GM19455 (cell line): ENCODE measurements at regions not wholly inside any gene's neighbourhood (a gene's known extent, or its start where the extent isn't known, plus 50 kb on each side); places are given as distances from the start of the nearest gene placed in this dataset.
"Not testable (repeated sequence)": the region's sequence is repeated elsewhere in the genome, so short reads cannot be mapped to it uniquely, and the experiment has no call there.

Experiments
- ATAC-seq: cut with Tn5 transposase; IDR thresholded peaks from one replicate; pipeline ENCODE4 v1.9.1; 2021; ENCODE audit not compliant: unreplicated experiment

DNA sequence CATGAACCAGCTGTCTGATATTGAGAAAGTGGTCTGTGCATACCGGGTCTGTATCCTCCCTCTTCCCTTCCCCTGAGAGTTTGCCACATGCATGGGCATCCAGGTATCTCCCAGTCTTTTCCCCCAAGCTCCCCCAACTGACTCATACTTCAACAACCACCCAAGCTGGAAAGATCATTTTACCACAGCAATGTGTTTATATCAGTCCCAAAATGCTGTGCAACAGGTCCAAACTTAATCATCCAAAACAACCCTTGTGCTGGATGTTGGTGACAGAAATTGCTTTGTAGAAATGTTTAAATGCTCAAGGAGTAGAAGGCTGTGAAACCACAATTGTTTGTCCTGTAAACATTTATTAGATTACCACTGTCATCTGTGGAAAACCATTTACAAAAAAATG, 286.8 kb upstream of the KLF3 start:
- no peak for ATAC-seq

DNA sequence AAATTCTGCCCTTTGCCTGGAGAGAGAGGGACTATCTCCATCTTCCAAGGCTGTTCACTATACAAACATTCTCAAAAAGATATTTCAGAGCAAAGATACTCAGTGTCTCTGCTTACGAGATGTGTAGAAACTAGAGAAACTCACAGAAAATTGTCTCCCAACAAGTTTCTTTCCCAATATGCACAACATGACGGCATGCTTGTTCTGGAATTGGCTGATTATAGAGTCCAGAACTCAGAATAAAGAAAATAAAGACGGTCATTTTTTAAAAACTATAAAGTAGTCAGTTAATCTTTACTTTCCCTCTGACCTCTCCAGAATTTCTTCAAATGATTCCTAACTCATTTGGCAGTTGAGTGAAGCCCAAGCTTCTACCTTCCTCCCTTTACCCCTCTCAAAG, 285.5 kb upstream of the KLF3 start:
- no peak for ATAC-seq

GRCh38 chr4:38381788-38382187, 282.2 kb upstream of the KLF3 start:
- no peak for ATAC-seq

- no peak for ATAC-seq
Observed at GRCh38 chr4:38382520-38382919, 281.5 kb upstream of the KLF3 start.

DNA sequence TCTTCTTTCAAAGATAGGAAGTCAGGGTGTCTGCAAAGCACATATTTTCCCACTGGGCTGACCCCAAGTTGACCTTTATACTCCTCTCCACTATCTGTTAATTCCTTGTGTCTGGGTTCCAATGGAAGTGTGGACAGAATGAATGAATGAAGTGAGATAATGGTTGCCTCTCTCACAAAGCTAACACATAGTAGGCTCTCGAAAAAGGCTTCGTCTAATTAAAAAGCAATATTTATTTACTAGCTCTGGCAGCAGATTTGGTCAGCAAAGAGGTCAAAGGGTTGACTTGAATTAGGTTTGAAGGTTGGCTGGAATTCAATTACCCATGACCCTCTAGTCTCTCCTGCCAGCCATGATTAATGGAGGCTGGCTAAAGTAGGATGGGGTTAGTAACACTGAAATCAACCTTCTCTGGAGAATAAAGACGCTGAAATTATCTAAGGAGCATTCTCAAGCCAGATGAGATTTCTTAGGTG, 280.3 kb upstream of the KLF3 start:
- ATAC-seq, result no peak

DNA sequence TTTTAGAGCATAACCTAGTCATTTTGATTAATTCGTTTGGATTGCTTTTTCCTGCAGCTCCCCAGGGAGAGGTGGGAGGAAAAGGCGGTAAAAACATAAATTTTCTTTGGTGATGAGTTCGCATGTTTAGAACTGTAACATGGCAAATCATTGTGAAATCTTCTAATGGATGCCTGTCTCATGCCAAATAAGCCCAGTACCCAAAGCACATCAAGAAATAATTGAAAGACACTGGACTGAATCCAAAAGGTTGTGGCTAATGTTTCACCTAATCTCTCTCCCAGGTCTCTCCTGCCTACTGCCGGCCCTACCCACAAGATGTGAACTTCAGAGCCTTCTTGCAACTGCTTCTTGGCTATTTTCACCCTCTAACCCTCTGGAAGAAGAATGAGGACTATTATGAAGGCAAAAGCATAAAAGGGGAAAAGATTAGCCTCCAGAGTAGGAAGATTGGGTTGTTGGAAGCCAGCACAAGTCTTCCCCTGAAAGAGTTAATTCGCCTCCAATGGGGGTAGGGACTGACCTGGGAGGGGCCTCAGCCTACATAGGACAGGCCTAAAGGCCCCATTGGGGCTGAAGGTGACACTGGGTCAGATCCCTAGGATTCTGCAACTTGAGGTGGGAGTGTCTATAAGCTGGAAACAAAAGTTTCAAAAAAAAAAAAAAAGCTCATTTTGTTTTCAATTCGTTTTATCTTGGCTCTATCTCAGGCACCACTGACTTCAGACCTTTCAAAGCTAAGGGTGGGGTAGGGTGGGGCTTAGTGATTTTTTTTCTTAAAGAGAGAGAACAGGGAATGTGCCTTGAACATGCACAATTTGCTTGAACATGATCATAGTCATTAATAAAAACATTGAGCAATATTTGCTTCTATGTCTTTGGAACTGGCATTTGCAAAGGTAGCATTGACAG, 278.6 kb upstream of the KLF3 start:
- no peak for ATAC-seq

DNA sequence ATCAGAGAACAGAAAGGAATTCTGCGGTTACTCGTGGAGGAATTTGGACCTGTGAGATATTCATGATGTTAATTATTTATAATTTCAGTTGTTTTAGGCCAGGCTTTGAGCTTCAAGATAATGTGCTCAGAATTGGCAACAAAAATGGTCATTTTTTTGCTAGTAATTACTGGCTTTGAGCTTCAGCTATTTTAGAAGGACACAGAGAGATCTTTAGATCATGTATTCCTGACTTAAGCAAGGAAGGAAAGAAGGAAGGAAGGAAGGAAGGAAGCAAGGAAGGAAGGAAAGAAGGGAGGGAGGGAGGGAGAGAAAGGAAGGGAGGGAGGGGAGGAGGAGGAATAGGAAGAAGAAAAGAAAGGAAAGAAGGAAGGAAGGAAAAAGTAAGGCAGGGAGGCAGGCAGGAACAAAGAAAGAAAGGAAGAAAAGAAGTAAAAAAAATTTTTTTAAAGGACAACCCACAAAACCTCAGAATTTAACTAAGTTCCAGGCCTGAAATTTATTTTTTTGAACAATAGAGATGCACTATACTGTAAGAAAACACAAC, 277.9 kb upstream of the KLF3 start:
- no peak for ATAC-seq

GRCh38 chr4:38386654-38387188, 277.3 kb upstream of the KLF3 start:
- no peak for ATAC-seq

GRCh38 chr4:38387348-38387747, 276.7 kb upstream of the KLF3 start:
- ATAC-seq, result no peak

- no peak for ATAC-seq
Observed at GRCh38 chr4:38387819-38388218, 276.2 kb upstream of the KLF3 start.

DNA sequence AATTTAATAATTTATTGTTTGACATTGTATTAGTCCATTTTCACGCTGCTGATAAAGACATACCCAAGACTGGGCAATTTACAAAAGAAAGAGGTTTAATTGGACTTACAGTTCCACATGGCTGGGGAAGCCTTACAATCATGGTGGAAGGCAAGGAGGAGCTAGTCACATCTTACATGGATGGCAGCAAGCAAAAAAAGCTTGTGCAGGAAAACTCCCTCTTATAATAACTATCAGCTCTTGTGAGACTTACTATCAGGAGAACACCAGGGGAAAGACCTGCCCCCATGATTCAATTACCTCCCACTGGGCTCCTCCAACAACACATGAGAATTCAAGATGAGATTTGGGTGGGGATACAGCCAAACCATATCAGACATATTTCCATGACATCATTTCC, 275.1 kb upstream of the KLF3 start:
- not testable (repeated sequence) for ATAC-seq

DNA sequence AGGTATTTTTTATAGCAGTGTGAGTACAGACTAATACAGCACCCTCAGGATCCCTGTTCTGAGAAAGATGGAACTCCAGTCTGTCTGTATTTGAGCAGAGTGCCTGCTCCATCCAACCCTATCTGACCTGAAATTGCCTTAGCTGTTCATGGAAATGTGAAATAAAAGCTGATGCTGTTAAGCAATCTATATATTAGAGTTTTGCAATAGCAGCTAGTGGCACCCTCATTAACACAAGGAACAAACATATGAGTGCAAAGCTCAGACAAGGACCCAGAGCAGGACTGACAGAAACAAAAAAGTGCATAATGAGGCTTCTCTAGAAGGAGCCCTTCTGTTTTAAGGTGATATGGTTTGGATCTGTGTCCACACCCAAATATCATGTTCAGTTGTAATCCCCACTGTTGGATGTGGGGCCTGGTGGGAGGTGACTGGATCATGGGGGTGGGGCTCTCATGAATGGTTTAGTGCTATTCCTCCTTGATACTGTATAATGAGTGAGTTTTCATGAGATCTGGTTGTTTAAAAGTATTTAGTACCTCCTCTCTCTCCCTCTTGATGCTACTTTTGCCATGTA, 272.9 kb upstream of the KLF3 start:
- ATAC-seq, result no peak

GRCh38 chr4:38392223-38392855, 271.7 kb upstream of the KLF3 start:
- ATAC-seq, result no peak

DNA sequence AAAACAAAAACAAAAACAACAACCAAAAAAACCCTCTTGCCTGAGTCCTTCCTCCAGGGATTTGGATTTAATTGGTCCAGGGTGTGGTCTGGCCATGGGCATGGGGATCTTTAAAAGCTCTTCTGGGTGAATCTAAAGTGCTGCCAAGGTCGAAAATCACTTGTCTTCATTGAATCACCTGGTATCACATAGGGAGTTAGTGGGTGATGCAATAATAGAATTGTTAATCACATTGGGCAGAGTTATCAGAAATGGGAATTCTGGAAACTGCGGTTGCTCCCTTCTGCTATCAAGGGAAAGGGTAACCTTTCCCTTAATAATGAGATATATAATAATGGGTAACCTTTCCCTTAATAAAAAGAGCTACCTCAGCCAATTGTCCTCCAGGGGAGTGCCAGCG, 267.9 kb upstream of the KLF3 start:
- ATAC-seq, result no peak

- no peak for ATAC-seq
Observed at GRCh38 chr4:38396845-38397547, 267.0 kb upstream of the KLF3 start.

DNA sequence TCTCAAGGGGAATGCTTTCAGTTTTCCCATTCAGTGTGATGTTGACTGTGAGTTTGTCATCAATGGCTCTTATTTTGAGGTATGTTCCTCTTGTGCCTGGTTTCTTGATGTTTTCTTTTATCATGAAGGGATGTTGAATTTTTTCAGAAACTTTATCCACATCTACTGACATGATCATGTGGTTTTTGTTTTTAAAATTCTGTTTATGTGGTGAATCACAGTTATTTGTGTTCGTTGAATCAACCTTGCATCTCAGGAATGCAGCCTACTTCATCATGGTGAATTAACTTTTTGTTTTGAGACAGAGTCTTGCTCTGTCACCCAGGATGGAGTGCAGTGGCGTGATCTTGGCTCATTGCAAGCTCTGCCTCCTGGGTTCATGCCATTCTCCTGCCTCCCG, 263.1 kb upstream of the KLF3 start:
- ATAC-seq, result no peak

GRCh38 chr4:38406243-38406642, 257.8 kb upstream of the KLF3 start:
- no peak for ATAC-seq

GRCh38 chr4:38409852-38410251, 254.1 kb upstream of the KLF3 start:
- ATAC-seq, result no peak

DNA sequence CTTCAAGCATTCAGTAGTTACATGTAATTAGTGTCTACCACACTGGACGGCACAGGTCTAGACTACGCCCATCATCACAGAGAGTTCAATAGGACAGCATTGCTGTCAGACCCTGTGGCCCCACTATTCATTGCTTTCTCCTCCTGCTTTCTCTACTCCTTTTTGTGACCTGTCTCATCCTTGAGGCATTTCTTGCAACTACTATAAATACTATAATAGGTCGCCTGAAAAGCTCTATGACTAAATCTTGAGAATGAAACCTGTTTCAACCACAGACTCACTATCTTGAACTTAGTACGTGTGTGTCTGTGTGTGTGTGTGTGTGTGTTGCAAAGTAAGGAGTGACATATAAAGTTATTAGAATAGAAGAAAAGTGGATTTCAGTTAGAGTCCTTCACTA, 252.9 kb upstream of the KLF3 start:
- peak; percentile 76 for ATAC-seq

- ATAC-seq, result no peak
Observed at GRCh38 chr4:38411981-38412536, 251.9 kb upstream of the KLF3 start.
